ENCODE measurements at regions not wholly inside any gene's neighbourhood (a gene's known extent, or its start where the extent isn't known, plus 50 kb on each side); places are given as distances from the start of the nearest gene placed in this dataset.

DNA sequence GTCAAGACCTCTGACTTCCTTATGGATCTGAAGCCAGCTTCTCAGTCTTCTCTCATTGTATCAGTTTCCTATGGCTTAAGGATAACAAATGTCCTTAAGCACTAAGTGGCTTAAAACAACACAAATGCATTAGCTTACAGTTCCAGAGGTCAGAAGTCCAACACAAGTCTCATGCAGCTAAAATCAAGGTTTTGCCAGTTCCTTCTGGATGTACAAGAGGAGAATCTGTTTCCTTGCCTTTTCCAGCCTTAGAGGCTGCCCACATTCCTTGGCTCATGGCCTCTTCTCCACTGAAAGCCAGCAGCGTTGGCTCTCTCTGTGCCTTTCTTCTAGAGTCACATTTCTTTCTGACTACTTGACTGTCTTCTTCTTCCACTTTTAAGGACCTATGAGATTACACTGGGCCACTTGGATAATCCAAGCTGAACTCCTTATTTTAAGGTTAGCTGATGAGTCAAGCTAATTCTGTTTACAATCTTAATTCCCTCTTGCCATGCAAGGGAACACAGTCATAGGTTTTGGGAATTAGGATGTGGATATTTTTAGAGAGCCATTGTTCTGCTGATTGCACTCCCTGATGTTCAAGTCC lies 179.0 kb downstream of the BCAS1 start:
- no peak overlapping the region for H3K9ac ChIP-seq (ENCODE audit: insufficient read length, low read depth)
- no peaks in the 10 kb centered on the region for H3K9me3 ChIP-seq (ENCODE audit: insufficient read depth, low read length)
- no peak overlapping the region for H3K4me3 ChIP-seq (ENCODE audit: insufficient read length, low read depth)
- DNase-seq (ENCODE audit: low read depth, low spot score) = no peak
- no peaks in the 10 kb centered on the region for H3K27me3 ChIP-seq (ENCODE audit: insufficient read depth, insufficient read length)
- H3K4me1 ChIP-seq (ENCODE audit: insufficient read depth, insufficient read length) = peaks cover 2% of the 10 kb centered on the region
- no peak for TF ChIP-seq SUZ12 (IDR thresholded peaks at IDR 0.05; ENCODE audit: extremely low read depth, insufficient read depth, insufficient read length)
- TF ChIP-seq YY1 (IDR thresholded peaks at IDR 0.05; ENCODE audit: insufficient read depth, insufficient read length) = no peak
- TF ChIP-seq ZNF274 (IDR thresholded peaks at IDR 0.05; ENCODE audit: low read depth, low read length) = no peak
- H3K36me3 ChIP-seq (ENCODE audit: insufficient read depth, insufficient read length, low read length) = no peaks in the 10 kb centered on the region

DNA sequence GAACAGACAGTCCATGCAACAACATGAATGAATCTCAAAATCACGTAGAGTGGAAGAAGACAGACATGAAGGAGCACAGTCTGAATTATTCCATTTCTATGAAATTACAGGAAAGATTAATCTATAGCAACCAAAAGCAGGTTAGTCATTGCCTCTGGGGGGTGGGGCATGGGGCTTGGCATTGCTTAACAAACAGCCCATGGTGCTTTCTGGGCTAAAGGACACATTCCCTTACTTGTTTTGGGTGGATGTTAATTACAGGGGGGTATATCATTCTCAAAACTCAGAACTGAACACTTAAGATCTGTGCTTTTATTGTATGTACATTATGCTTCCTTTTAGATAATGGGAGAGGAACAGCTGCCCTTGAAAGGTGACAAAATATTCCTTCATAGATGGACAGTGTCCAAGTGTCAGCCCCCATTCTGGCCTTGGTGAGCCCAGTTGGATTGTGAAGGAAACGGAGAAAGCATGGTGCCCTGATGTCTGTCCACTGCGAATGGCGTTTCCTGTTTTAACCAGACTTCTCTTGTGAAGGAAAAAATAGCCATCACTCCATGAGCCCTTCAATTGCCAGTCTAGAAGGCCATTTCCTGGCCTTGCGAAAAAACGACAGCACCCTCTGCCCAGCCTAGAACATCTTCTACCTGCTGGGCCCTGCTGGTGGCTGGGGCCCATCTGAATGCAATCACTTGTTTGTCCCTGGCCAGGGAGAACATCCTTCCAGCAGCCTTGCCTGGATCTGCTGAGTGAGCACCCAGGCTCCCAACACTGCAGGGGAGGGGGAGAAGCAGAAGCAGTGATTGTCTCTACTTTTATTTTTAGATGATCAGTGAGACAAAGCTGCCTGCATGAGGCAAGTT lies 179.7 kb downstream of the BCAS1 start:
- H3K9ac ChIP-seq (ENCODE audit: insufficient read length, low read depth) = no peak overlapping the region
- no peaks in the 10 kb centered on the region for H3K27me3 ChIP-seq (ENCODE audit: insufficient read depth, insufficient read length)
- DNase-seq (ENCODE audit: low read depth, low spot score) = no peak

DNA sequence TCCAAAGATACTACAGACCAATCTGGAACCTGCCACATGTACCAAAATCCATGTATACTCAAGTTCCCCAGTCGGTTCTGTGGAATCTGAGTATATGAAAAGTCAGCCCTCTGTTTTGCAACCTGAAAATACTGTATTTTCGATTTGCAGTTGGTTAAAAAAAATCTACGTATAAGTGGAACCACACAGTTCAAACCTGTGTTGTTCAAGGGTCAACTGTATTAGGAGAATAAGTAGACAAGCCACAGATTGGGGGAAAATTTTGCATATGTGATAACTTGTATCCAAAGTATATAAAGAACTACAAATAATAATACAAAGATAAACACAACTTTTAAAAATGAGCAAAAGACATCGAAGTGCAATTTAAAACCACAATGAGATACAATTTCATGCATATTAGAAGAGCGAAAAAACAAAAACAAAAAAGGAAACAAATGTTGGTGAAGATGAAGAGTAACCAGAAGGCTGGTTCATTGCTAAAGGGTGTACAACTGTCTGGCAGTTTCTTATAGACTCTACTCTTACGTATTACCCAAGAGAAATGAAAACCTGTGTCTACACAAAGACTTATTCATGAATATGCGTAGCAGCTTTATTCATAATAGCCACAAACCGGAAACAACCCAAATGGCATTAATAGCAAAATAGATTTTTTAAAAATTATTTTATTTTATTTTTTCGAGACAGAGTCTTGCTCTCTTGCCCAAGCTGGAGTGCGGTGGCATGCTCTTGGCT lies 180.8 kb downstream of the BCAS1 start:
- Histone ChIP-seq H3K4me3 (ENCODE audit: insufficient read length, low read depth) (no peak overlapping the region), H3K9me3 (ENCODE audit: insufficient read depth, low read length) (no peaks in the 10 kb centered on the region), H3K36me3 (ENCODE audit: insufficient read depth, insufficient read length, low read length) (no peaks in the 10 kb centered on the region), H3K27me3 (ENCODE audit: insufficient read depth, insufficient read length) (no peaks in the 10 kb centered on the region), H3K9ac (ENCODE audit: insufficient read length, low read depth) (no peak overlapping the region), H3K4me1 (ENCODE audit: insufficient read depth, insufficient read length) (peaks cover 2% of the 10 kb centered on the region)
- TF ChIP-seq YY1 (IDR thresholded peaks at IDR 0.05; ENCODE audit: insufficient read depth, insufficient read length) (no peak), ZNF274 (IDR thresholded peaks at IDR 0.05; ENCODE audit: low read depth, low read length) (no peak), SUZ12 (IDR thresholded peaks at IDR 0.05; ENCODE audit: extremely low read depth, insufficient read depth, insufficient read length) (no peak)
- no peak for DNase-seq (ENCODE audit: low read depth, low spot score)

More for the DNA sequence above, 179.7 kb downstream of the BCAS1 start:
- Histone ChIP-seq H3K4me3 (ENCODE audit: insufficient read length, low read depth) (no peak overlapping the region), H3K9me3 (ENCODE audit: insufficient read depth, low read length) (no peaks in the 10 kb centered on the region), H3K36me3 (ENCODE audit: insufficient read depth, insufficient read length, low read length) (no peaks in the 10 kb centered on the region), H3K4me1 (ENCODE audit: insufficient read depth, insufficient read length) (peaks cover 2% of the 10 kb centered on the region)
- TF ChIP-seq SUZ12 (IDR thresholded peaks at IDR 0.05; ENCODE audit: extremely low read depth, insufficient read depth, insufficient read length) (no peak), ZNF274 (IDR thresholded peaks at IDR 0.05; ENCODE audit: low read depth, low read length) (no peak), YY1 (IDR thresholded peaks at IDR 0.05; ENCODE audit: insufficient read depth, insufficient read length) (no peak)

DNA sequence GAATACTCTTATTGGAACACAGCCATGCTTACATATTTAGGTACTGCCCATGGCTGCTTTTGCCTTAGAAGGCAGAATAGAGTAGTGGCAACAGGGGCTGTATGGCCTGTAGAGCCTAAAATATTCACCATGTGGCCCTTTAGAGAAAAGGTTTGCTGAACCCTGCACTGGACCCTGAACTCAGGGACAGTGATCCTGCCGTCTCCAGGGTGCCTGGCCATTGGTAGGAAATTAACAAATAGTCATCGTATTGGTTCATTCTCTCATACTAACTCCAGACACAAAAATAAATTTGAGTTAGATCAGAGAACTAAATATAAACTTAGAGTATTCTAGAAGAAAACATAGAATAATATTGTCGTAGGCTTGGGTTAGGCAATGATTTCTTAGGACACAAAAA lies 181.4 kb downstream of the BCAS1 start:
- H3K9me3 ChIP-seq (ENCODE audit: insufficient read depth, low read length) = no peaks in the 10 kb centered on the region
- H3K36me3 ChIP-seq (ENCODE audit: insufficient read depth, insufficient read length, low read length) = no peaks in the 10 kb centered on the region
- H3K27me3 ChIP-seq (ENCODE audit: insufficient read depth, insufficient read length) = no peaks in the 10 kb centered on the region
- no peak for DNase-seq (ENCODE audit: low read depth, low spot score)
- no peak for TF ChIP-seq ZNF274 (IDR thresholded peaks at IDR 0.05; ENCODE audit: low read depth, low read length)
- peaks cover 6% of the 10 kb centered on the region for H3K4me1 ChIP-seq (ENCODE audit: insufficient read depth, insufficient read length)
- H3K4me3 ChIP-seq (ENCODE audit: insufficient read length, low read depth) = no peak overlapping the region
- H3K9ac ChIP-seq (ENCODE audit: insufficient read length, low read depth) = no peak overlapping the region

DNA sequence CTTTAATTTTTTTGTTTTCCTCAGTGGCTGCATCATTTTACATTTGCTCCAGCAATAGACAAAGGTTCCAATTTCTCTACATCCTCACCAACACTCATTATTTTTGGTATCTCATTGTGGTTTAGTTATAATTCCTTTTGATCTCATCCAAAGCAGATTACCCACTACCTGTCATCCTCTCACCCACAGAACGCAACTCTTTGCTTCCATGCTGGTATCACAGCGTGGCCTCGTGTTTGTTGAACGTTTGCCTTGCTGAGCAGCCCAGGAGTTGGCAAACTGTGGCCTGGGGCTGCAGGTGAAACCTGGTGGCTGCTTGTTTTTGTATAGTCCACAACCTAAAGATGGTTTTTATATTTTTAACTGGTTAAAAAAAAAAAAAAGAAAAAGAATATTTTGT lies 181.9 kb downstream of the BCAS1 start:
- H3K4me1 ChIP-seq (ENCODE audit: insufficient read depth, insufficient read length) = peaks cover 6% of the 10 kb centered on the region
- no peak for DNase-seq (ENCODE audit: low read depth, low spot score)
- no peak overlapping the region for H3K4me3 ChIP-seq (ENCODE audit: insufficient read length, low read depth)
- no peaks in the 10 kb centered on the region for H3K36me3 ChIP-seq (ENCODE audit: insufficient read depth, insufficient read length, low read length)
- no peaks in the 10 kb centered on the region for H3K27me3 ChIP-seq (ENCODE audit: insufficient read depth, insufficient read length)
- H3K9me3 ChIP-seq (ENCODE audit: insufficient read depth, low read length) = no peaks in the 10 kb centered on the region
- TF ChIP-seq SUZ12 (IDR thresholded peaks at IDR 0.05; ENCODE audit: extremely low read depth, insufficient read depth, insufficient read length) = no peak
- TF ChIP-seq ZNF274 (IDR thresholded peaks at IDR 0.05; ENCODE audit: low read depth, low read length) = no peak
- TF ChIP-seq YY1 (IDR thresholded peaks at IDR 0.05; ENCODE audit: insufficient read depth, insufficient read length) = no peak
- no peak overlapping the region for H3K9ac ChIP-seq (ENCODE audit: insufficient read length, low read depth)

DNA sequence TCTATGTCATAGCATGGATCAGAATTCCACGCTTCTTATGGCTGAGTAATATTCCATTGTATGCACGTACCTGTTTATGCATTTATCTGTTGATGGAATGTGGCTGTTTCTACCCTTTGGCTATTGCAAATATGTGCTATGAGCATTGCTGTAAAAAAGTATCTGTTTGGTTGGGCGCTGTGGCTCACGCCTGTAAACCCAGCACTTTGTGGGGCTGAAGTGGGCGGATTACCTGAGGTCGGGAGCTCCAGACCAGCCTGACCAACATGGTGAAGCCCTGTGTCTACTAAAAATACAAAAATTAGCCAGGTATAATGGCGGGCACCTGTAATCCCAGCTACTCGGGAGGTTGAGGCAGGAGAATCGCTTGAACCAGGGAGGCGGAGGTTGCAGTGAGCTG lies 182.4 kb downstream of the BCAS1 start:
- DNase-seq (ENCODE audit: low read depth, low spot score) = no peak
- no peak overlapping the region for H3K4me3 ChIP-seq (ENCODE audit: insufficient read length, low read depth)
- no peak overlapping the region for H3K9ac ChIP-seq (ENCODE audit: insufficient read length, low read depth)
- TF ChIP-seq ZNF274 (IDR thresholded peaks at IDR 0.05; ENCODE audit: low read depth, low read length) = no peak
- no peak for TF ChIP-seq SUZ12 (IDR thresholded peaks at IDR 0.05; ENCODE audit: extremely low read depth, insufficient read depth, insufficient read length)
- no peak for TF ChIP-seq YY1 (IDR thresholded peaks at IDR 0.05; ENCODE audit: insufficient read depth, insufficient read length)
- H3K27me3 ChIP-seq (ENCODE audit: insufficient read depth, insufficient read length) = no peaks in the 10 kb centered on the region
- no peaks in the 10 kb centered on the region for H3K9me3 ChIP-seq (ENCODE audit: insufficient read depth, low read length)
- H3K4me1 ChIP-seq (ENCODE audit: insufficient read depth, insufficient read length) = peaks cover 6% of the 10 kb centered on the region
- no peaks in the 10 kb centered on the region for H3K36me3 ChIP-seq (ENCODE audit: insufficient read depth, insufficient read length, low read length)
